Peyer's patch (tissue), 4 donors: ENCODE measurements at regions not wholly inside any gene's neighbourhood (a gene's known extent, or its start where the extent isn't known, plus 50 kb on each side); places are given as distances from the start of the nearest gene placed in this dataset.

Experiments used
- DNase-seq, 3 donors: peaks; one replicate each; pipeline ENCODE4 v3.0.0-alpha.2; 2017 to 2019
- H3K27ac ChIP-seq, 4 donors: fragments of 200-600 bp; sonication (generic); one replicate each; pipeline ENCODE4 v1.5.1; 2016 to 2019
- H3K27me3 ChIP-seq, 2 donors: fragments of 200-600 bp; sonication (generic); one replicate each; pipeline ENCODE4 v1.5.1; 2019
- H3K36me3 ChIP-seq, 3 donors: fragments of 200-600 bp; sonication (generic); one replicate each; pipeline ENCODE4 v1.5.1; 2016 to 2019
- H3K4me1 ChIP-seq, 4 donors: fragments of 200-600 bp; sonication (generic); one replicate each; pipeline ENCODE4 v1.5.1; 2016 to 2019
- H3K4me3 ChIP-seq, 4 donors: fragments of 200-600 bp; sonication (generic); 1 replicate in 3 of 4; 2 replicates in 1 of 4; pipeline ENCODE4 v1.5.1; 2016 to 2019; ENCODE audit warnings: mild to moderate bottlenecking in 1 of 4
- H3K9me3 ChIP-seq, 4 donors: fragments of 200-600 bp; sonication (generic); one replicate each; pipeline ENCODE4 v1.5.1; 2016 to 2019; ENCODE audit warnings: mild to moderate bottlenecking in 1 of 4
- POLR2A ChIP-seq, 2 donors: fragments of 450-650 bp; IDR thresholded peaks; one replicate each; pipeline ENCODE4 v1.5.1; 2017; ENCODE audit warnings: antibody characterized with exemption in 2 of 2, mild to moderate bottlenecking in 2 of 2, moderate library complexity in 2 of 2
- TF ChIP-seq, protein P1 (sequence below), 6 experiments: fragments of 450-650 bp in 4 of 6; fragments of 200-600 bp in 2 of 6; sonication (generic) in 1 of 6; IDR thresholded peaks; one replicate each; pipeline ENCODE4 v1.5.1; 2017 to 2019; ENCODE audit warnings: antibody characterized with exemption in 6 of 6, mild to moderate bottlenecking in 3 of 6, moderate library complexity in 1 of 6

DNA sequence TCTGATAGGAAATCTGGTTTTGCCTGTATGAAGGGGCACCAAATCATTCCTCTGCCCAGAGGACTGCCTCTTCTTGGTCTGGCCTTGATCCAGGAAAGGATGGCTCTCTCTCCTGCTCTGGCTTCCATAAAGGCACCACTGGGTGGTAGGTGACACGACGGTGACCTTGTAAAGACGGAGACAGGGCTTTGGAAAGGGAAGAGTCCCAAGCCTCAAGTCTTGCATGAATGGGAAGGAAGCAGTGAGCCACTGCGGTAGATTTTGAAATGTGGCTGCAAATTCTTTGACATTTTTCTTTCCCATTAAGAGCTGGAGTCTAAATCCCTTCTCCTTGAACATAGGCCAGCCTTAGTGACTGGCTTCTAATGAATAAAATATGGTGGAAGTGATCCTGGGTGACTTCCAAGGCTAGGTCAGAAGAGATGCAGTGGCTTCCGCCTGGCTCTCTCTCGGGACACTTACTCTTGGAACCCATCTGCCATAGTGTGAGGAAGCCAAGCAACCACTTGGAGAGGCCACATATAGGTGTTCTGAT lies 347.4 kb downstream of the BCOR start:
- Histone ChIP-seq H3K36me3 (no peaks in the 10 kb centered on the region), H3K4me3 (no peak overlapping the region), H3K27ac (no peak overlapping the region), H3K27me3 (no peaks in the 10 kb centered on the region), H3K9me3 (no peaks in the 10 kb centered on the region), H3K4me1 (no peaks in the 10 kb centered on the region)
- TF ChIP-seq POLR2A (IDR thresholded peaks at IDR 0.05): no peak
- TF ChIP-seq, protein P1, sequence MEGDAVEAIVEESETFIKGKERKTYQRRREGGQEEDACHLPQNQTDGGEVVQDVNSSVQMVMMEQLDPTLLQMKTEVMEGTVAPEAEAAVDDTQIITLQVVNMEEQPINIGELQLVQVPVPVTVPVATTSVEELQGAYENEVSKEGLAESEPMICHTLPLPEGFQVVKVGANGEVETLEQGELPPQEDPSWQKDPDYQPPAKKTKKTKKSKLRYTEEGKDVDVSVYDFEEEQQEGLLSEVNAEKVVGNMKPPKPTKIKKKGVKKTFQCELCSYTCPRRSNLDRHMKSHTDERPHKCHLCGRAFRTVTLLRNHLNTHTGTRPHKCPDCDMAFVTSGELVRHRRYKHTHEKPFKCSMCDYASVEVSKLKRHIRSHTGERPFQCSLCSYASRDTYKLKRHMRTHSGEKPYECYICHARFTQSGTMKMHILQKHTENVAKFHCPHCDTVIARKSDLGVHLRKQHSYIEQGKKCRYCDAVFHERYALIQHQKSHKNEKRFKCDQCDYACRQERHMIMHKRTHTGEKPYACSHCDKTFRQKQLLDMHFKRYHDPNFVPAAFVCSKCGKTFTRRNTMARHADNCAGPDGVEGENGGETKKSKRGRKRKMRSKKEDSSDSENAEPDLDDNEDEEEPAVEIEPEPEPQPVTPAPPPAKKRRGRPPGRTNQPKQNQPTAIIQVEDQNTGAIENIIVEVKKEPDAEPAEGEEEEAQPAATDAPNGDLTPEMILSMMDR (IDR thresholded peaks at IDR 0.05): no peak
- no peak for DNase-seq

DNA sequence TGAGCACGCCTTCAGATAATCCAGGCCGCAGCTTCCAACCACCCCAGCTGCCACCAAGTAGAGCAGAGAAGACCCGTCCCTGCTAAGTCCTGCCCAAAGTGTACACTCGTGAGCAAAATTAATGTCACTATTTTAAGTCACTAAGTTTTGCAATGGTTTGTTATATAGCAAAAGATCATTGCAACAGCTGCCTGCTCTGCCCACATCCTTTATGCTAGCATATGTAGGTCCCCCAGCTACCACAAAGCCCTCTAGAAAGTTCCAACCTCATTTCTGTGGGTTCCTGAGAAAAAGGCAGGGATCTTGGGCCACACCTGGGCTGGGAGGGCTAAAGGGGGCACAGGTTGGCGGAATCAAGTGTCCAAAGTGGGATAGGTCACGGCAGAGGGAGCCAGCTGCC lies 346.9 kb downstream of the BCOR start:
- DNase-seq: no peak
- H3K9me3 ChIP-seq: no peaks in the 10 kb centered on the region
- TF ChIP-seq, protein P1 (IDR thresholded peaks at IDR 0.05): no peak
- no peak for TF ChIP-seq POLR2A (IDR thresholded peaks at IDR 0.05)
- H3K36me3 ChIP-seq: no peaks in the 10 kb centered on the region
- H3K4me3 ChIP-seq: no peak overlapping the region
- no peaks in the 10 kb centered on the region for H3K27me3 ChIP-seq
- no peaks in the 10 kb centered on the region for H3K4me1 ChIP-seq
- H3K27ac ChIP-seq: no peak overlapping the region

DNA sequence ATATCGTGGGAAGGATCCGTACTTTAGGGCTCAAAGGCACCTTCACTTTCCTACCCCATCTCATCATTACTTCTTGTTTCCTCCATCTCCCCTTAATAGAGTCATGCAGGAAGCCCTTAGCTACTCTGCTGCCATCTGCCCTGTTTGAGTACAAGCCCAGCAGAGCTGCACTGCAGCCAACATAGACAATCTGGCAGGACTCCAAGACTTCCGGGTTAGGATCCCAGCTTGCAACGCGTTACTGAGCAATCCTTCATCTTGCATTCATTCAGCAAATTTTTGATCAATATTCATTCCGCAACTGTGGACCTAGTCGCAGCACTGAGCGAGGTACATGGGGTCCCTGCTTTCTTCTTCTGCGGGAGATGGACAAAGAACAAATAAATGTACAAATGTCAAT lies 344.9 kb downstream of the BCOR start:
- TF ChIP-seq POLR2A (IDR thresholded peaks at IDR 0.05): no peak
- TF ChIP-seq, protein P1 (IDR thresholded peaks at IDR 0.05): no peak
- H3K36me3 ChIP-seq: no peaks in the 10 kb centered on the region
- H3K27me3 ChIP-seq: no peaks in the 10 kb centered on the region
- no peaks in the 10 kb centered on the region for H3K9me3 ChIP-seq
- no peak overlapping the region for H3K27ac ChIP-seq
- H3K4me1 ChIP-seq: no peaks in the 10 kb centered on the region
- no peak for DNase-seq
- no peak overlapping the region for H3K4me3 ChIP-seq

DNA sequence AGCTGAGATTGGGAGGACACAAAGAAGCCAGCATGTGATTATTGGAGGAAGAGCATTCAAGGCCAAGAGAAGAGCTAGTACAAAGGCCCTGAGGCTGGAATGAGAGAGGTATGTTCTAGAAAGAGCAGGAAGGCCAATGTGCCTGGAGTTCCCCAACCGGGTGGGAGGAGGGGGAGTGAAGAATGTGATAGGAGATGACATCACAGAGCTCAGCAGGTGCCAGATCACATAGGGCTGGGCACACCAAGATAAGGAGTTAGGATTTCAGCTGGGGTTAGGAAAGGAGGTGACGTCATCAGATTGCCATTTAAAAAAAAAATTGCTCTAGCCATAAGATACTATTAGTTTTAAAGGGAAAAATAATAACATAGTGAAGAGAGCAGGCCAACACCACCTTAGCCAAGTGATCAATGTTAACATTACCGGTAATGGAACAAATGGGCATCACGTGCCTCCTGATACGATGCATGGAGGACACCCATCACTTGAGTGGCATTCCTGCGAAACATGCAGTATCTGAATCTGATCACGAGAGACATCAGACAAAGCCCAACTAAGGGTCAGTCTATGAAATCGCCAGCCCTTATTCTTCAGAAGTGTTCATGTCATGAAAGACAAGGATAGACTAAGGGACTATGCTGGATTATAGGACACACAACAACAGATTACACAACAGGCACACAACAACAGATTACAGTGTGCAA lies 344.3 kb downstream of the BCOR start:
- Histone ChIP-seq H3K4me1 (no peaks in the 10 kb centered on the region), H3K27ac (no peak overlapping the region)
- no peak for DNase-seq

DNA sequence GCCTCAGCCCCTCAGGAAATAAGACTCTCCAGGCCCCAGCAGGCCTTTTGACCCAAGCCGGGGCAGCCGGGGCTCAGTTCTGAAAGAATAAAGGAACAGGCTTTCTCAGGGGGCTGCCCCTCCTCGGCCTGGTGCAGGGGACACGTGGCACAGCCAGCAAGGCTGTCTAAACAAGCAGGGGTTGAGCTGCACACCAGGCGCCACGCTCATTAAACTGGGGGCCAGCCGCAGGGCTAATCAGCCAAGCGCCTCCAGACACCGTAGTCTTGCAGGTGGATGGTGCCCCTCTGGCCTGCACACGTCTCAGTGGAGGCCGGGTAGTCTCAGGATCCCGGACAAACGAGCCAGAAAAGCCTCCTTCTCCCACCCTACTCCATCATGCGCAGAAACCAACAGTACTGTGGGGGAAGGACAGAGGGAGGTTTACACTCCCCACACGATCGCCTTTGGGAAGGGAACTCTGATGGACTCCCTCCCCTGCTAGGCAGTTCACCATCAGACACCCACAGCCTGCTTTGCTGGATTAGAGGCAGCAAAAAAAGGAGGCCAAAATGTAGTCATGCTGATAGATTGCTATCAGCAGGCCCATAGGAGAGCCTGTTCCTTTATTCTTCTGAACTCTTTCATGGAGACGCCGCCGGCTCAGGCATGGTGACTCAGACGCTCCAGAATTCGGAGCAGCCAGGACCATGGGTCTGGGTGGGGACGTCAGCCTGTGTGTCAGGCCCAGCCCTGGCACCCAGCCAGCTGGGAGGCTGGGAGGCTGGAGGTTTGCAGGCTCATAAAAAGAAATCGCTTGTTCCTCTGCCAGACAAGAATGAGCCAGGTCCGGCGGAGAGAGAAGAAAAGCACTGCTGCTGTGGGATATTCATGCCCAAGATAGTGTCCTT lies 342.4 kb downstream of the BCOR start:
- no peaks in the 10 kb centered on the region for H3K27me3 ChIP-seq
- peak in 2 of 3 donors; percentile 75 to 82 for DNase-seq
- no peak overlapping the region for H3K4me3 ChIP-seq
- peak overlapping the region in 2 of 4 donors; percentile 44 to 66 for H3K27ac ChIP-seq
- no peaks in the 10 kb centered on the region for H3K36me3 ChIP-seq
- TF ChIP-seq, protein P1 (IDR thresholded peaks at IDR 0.05): no peak
- TF ChIP-seq POLR2A (IDR thresholded peaks at IDR 0.05): no peak
- no peaks in the 10 kb centered on the region for H3K4me1 ChIP-seq
- H3K9me3 ChIP-seq: no peaks in the 10 kb centered on the region

More for the DNA sequence above, 344.3 kb downstream of the BCOR start:
- TF ChIP-seq POLR2A (IDR thresholded peaks at IDR 0.05): no peak
- TF ChIP-seq, protein P1 (IDR thresholded peaks at IDR 0.05): no peak
- Histone ChIP-seq H3K36me3 (no peaks in the 10 kb centered on the region), H3K27me3 (no peaks in the 10 kb centered on the region), H3K9me3 (no peaks in the 10 kb centered on the region), H3K4me3 (no peak overlapping the region)
